HG03159 (cell line): ENCODE measurements at regions not wholly inside any gene's neighbourhood (a gene's known extent, or its start where the extent isn't known, plus 50 kb on each side); places are given as distances from the start of the nearest gene placed in this dataset.
"Not testable (repeated sequence)": the region's sequence is repeated elsewhere in the genome, so short reads cannot be mapped to it uniquely, and the experiment has no call there.

Experiments
- ATAC-seq: cut with Tn5 transposase; IDR thresholded peaks from one replicate; pipeline ENCODE4 v1.9.1; 2021; ENCODE audit warnings: mild to moderate bottlenecking, moderate library complexity; ENCODE audit not compliant: unreplicated experiment

- no peak for ATAC-seq
Observed at GRCh38 chr1:233722212-233722979, 108.5 kb downstream of the KCNK1 start.

DNA sequence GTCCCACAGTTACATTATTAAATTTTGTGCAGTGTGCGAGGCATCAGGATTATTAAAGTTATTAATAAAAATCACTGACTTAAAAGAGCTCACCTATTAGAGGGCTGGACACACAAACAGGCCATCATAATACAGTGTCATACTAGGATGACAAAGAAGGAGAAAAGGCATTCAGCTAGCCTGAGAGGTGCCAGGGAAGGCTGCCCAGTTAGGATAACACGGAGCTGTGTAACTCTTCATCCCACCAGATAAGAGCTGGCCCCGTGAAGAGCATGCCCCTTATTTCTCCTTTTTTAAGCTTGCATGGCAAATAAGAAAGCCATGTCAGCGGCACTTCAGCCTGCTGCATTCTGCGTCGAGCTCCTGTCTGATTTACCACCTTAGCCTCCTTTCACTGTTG is 109.5 kb downstream of the KCNK1 start:
- no peak for ATAC-seq

GRCh38 chr1:233724131-233724631 is 110.3 kb downstream of the KCNK1 start:
- not testable (repeated sequence) for ATAC-seq

- no peak for ATAC-seq
Observed at GRCh38 chr1:233725423-233725822, 111.5 kb downstream of the KCNK1 start.

DNA sequence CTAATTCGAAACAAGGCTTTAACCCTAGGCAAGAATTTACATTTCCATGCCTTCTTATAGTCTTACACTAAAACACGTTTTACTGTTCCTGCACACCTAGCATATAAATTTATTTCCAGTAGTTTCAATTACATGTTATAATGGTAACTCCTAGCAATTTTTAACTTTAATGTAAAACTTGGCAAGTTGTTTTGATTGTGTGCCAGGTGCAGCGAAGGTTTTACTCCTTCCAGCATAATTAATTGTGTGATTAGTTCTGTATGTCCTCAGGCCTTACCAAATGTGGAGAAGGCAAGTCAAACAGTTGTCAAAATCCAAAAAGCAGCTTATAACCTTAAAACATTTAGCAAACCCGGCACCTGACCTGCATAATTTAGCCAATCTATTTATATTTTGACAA is 114.8 kb downstream of the KCNK1 start:
- no peak for ATAC-seq

- ATAC-seq = no peak
Observed at GRCh38 chr1:233730380-233730779, 116.5 kb downstream of the KCNK1 start.

DNA sequence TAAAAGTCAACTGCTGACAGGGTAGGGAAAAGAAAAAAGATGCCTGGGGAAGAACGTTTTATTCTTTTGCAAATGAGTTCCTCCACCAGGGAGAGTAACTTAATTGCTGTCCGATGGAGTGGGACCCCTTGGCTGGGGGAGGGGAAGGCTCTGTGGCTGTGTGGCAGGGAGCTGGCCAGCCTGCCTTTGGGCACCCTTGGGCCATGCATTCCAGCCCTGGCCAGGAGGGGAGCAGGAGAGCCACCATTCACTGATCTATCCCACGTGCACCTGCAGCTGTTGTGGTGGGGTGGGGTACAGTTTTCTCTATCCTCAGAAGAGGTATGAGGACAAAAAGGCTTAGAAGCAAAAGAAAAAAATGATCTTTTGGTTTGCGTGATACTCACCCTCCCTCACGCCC is 116.9 kb downstream of the KCNK1 start:
- no peak for ATAC-seq

DNA sequence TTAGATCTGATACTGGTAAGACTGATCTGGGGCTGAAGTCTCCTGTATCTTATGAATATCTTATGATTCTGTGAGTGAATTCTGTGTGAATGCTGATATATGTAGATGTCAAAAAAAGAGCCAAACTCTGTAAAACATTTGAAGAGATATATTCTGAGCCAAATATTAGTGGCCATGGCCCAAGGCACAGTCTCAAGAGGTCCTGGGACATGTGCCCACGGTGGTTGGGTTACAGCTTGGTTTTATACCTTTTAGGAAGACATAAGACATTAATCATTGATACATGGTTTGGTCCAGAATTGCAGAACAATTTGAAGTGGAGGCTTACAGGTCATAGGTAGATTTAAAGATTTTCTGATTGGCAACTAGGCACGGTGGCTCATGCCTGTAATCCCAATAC is 118.3 kb downstream of the KCNK1 start:
- ATAC-seq = no peak

GRCh38 chr1:233734456-233734855 is 120.5 kb downstream of the KCNK1 start:
- no peak for ATAC-seq

DNA sequence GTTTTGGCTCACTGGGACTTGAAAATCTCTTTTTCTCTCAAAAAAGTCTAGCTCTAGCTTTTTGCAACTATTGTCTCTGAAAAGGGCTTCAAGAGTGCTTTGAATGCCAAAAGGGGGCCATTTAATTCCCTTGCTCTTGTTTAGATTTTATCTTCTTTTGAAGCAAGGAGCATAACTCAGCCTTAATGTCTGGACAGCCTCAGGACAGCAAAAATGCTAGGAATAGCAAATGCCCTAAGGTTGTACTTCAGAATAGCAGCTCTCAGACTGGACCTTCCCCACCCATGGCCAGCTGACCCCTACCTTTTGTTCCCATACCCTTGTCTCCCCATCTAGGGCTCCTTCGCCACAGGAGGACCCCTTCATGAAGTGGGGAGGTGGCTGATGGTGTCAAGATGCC is 121.4 kb downstream of the KCNK1 start:
- ATAC-seq = no peak

DNA sequence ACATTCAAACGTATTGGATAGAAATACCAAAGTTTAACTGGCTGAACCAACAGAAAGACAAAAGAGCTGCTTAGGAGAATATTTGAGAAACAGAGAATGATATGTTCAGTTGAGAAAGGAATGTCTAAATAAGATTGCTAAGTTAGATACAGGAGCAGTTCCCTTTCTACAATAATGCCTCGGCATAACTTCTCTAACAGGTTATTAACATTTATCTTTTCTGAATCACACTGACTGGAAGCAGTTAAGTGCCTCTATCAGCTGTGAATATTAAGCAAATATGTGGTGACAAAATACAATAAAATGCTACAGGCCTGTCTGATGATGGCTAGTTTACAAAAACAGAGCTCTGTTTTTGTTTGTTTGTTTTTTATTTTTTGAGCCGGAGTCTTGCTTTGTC is 121.9 kb downstream of the KCNK1 start:
- no peak for ATAC-seq

GRCh38 chr1:233737341-233737740 is 123.4 kb downstream of the KCNK1 start:
- no peak for ATAC-seq

GRCh38 chr1:233738396-233738795 is 124.5 kb downstream of the KCNK1 start:
- no peak for ATAC-seq

GRCh38 chr1:233738850-233739249 is 124.9 kb downstream of the KCNK1 start:
- no peak for ATAC-seq

DNA sequence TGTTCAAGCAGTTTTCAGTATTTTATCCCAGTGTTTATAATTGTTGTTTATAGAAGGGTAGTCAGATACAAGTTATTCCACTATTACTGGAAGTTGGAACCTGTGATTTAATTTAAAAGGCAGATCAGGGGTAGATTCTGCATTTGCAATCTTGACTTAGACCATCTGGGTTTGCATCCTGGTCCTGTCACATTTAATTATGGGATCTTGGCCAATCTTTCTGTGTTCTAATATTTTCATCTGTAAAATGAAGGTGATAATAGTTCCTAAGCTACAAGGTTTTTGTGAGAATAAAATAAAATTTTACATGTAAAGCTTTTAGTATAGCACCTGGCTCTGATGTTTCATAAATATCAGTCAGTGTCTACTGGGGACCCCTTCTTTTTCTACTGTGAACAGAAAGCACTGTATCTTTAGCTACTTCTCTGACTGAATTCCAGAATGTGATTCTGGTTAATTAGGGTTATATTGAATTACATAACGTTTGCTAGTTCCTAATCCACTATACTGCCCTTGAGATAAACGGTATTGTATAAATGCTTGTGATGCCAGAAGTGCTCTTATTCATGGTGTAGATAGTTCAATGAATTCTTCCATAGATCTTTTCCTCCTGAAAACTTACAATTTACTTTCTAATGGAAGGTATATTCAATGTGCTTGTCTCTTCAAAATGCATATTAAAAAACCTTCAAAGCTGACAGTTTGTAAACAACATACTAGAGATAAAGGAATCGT is 131.0 kb downstream of the KCNK1 start:
- no peak for ATAC-seq

- ATAC-seq = no peak
Observed at GRCh38 chr1:233750139-233750538, 136.2 kb downstream of the KCNK1 start.

DNA sequence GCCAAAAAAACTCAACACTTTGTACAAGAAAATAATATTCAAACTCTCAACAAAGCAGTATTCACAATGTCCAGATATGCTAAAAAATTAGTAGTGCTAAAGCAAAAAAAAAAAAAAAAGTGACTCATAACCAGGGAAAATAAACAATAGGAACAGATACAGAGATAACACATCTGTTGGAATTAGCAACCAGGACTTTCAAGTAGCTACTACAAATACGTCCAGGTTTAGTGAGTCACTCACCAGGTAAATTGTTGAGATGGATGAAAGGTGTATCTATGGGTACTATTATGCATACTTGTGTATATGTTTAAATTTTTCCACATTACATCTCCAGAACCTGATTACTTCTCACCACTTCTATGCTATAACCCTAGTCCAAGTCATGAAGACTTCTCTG is 144.8 kb upstream of the SLC35F3 start:
- ATAC-seq = no peak

DNA sequence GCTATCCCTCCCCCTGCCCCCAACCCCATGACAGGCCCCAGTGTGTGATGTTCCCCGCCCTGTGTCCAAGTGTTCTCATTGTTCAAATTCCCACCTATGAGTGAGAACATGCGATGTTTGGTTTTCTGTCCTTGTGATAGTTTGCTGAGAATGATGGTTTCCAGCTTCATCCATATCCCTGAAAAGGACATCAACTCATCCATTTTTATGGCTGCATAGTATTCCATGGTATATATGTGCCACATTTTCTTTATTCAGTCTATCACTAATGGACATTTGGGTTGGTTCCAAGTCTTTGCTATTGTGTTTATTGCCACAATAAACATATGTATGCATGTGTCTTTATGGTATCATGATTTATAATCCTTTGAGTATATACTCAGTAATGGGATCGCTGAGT is 140.2 kb upstream of the SLC35F3 start:
- not testable (repeated sequence) for ATAC-seq

DNA sequence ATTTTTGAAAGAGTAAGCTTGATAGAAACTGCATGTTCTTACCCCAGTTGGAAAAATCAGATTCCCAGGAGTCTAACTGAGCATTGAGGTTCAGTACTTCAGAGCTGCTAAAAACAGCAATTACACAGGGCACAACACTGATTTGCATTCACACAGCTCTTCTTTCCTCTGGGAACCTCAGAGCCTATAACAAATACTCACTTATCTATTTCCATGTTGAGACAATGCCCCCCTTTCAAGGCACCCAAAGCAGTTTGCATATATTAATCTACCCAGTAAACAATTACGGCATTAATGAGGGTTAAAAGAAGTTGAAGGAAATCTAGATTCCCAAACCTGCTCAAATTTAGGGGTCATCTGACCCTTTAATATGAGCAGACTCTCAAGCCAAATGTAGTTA is 126.9 kb upstream of the SLC35F3 start:
- ATAC-seq = no peak

DNA sequence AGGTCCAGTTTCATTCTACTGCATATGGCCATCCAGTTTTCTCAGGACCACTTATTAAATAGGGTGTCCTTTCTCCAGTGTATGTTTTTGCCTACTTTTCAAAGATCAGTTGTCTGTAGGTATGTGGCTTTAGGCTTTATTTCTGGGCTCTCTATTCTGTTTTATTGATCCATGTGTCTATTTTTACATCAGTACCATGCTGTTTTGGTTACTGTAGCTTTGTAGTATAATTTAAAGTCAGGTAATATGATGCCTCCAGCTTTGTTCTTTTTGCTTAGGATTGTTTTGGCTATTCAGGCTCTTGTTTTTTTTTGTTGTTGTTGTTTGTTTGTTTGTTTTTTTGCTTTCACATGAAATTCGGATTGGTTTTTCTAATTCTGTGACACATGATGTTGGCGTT is 124.4 kb upstream of the SLC35F3 start:
- no peak for ATAC-seq

DNA sequence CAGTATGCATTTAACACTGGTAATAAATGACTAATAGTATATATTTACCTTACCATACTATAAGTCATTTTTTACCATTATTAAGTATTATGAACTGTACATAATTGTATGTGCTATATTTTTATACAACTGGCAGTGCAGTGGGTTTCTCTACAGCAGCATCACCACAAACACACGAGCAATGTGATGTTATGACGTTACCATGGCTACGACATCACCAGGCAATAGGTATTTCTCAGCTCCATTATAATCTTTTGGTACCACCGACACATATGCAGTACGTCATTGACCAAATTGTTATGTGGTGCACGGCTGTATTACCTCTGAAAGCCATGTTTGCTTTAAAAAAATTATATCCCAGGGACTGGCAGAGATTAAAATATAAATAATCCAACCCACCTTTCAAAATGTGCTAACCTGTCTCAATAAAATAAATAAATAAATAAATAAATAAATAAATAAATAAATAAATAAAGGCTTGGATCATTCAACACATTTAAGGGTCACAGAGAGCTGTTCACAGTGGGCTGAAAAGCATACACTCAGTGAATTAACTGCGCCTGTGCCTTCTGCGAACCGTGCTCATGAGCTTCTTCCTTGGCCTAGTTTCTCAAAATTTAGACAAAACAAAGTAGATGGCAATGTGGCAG is 121.4 kb upstream of the SLC35F3 start:
- no peak for ATAC-seq

DNA sequence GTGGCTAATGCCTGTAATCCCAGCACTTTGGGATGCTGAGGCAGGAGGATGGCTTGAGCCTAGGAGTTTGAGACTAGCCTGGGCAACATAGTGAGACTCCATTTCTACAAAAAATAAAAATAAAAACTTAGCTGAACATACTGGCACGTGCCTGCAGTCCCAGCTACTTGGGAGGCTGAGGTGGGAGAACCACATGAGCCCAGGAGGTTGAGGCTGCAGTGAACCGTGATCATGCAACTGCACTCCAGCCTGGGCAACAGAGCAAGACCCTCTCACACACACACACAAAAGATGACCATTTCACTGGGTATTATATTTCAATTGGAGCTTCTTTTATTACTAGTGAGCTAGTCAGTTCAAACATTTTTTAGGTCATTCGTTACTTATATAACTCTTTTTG is 116.9 kb upstream of the SLC35F3 start:
- ATAC-seq = no peak
